ENCODE measurements at regions not wholly inside any gene's neighbourhood (a gene's known extent, or its start where the extent isn't known, plus 50 kb on each side); places are given as distances from the start of the nearest gene placed in this dataset.

DNA sequence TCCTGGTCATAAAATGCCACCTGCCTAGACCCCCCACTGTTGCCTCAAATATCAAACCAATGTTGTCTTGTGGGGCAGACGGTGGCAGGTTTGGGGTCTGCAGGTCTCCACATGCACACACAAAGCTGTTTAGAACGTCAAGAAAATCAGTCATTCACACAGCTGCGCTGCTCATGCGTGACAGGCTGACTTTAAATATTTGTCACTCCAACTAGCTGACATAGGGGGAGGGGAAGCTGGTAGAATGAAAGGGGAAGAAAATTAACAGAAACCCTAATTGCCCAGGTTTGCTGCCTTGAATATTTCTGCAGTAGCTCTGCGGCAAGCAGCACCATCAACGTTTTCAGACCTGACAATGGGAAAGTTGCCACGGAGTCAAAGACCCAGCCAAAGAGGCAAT, 201.8 kb downstream of the ABHD5 start:
- Histone ChIP-seq H3K4me3 (ENCODE audit: low read length) (peak overlapping the region; percentile 24), H3F3A (ENCODE audit: insufficient read depth, low read length, poor library complexity, severe bottlenecking) (no peaks in the 10 kb centered on the region), H4K20me1 (ENCODE audit: insufficient read depth) (no peaks in the 10 kb centered on the region), H3K36me3 (ENCODE audit: insufficient read depth, low read length) (no peaks in the 10 kb centered on the region), H3K9ac (ENCODE audit: low read length) (peak overlapping the region; percentile 10), H3K9me2 (ENCODE audit: insufficient read depth, low read length) (no peaks in the 10 kb centered on the region), H3K79me2 (replicated peaks; ENCODE audit: insufficient read depth, low read length) (no peaks in the 10 kb centered on the region), H3K27me3 (ENCODE audit: insufficient read depth, low read depth, low read length) (no peaks in the 10 kb centered on the region), H3K4me2 (ENCODE audit: low read length) (no peak overlapping the region), H3K27ac (ENCODE audit: low read length) (no peak overlapping the region), H3K9me3 (ENCODE audit: low read length) (no peaks in the 10 kb centered on the region), H2AFZ (ENCODE audit: low read depth, low read length) (no peak overlapping the region)
- TF ChIP-seq POLR2AphosphoS5 (IDR thresholded peaks at IDR 0.05) = peak; percentile 81
- TF ChIP-seq EZH2 (IDR thresholded peaks at IDR 0.05; ENCODE audit: borderline replicate concordance, insufficient read depth, low read length, poor library complexity, severe bottlenecking) = no peak
- TF ChIP-seq EP300 (conservative IDR thresholded peaks at IDR 0.05; ENCODE audit: poor library complexity, severe bottlenecking) = peak; percentile 96

DNA sequence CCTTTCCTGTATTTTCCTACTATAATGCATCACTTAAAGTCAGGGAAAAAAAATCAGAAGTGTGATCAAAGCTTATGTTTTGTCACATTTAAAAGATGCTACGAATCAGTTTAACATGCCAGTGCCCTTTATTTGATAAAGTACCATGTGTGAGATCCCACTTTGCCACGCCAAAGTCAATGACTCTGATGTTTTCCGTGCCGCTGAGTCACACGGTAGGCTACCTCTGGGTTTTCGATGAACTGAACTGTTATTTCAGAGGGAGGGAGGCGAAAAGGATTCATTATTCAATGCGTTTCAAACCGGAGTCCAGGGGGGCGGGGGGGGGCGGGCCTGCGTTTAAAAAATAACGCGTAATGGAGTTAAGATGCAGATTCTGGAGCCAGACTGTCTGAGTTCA, 203.0 kb downstream of the ABHD5 start:
- no peaks in the 10 kb centered on the region for H4K20me1 ChIP-seq (ENCODE audit: insufficient read depth)
- H3K4me2 ChIP-seq (ENCODE audit: low read length) = no peak overlapping the region
- H3K27ac ChIP-seq (ENCODE audit: low read length) = no peak overlapping the region

DNA sequence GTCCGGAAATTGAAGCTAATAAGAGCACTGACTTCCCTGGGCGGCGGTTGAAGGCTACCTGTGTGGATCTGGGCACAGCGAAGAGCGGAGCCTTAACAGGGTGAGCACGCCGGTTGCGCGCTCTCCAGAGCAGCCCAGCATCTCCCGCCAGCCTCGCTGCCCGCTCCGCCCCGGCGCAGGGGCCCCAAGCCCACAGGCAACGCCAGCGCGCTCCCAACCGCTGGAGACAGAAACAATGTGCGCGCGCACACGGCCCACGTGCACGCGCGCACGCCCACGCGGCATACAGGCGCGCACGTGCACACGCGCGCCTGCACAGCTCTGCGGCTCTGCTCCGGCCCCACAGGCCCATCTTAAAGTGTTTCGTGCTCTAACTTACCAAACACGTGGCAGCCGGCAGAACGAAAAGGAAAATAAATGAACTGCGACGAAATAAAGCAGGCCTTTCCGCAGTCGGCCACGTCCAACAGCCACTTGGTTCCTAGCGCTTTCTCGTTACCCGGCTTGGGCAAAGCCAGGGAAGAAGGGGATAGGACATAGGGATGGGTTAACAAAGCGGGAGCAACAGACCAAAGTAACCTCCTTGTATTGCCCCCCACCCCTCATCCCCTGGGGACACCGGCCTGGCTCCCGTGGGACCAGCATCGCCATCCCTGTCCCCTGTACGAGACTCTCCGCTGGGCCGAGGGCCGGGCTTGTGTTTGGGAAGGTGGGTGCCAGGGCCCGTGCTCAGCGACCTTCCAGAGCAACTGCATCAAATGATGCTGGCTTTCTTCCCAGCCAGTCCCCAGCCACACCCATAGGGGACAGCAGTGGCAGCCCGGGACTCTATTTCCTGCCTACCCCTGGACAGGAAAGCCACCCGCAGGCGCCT, 203.7 kb downstream of the ABHD5 start:
- no peaks in the 10 kb centered on the region for H3K79me2 ChIP-seq (replicated peaks; ENCODE audit: insufficient read depth, low read length)
- H3F3A ChIP-seq (ENCODE audit: insufficient read depth, low read length, poor library complexity, severe bottlenecking) = no peaks in the 10 kb centered on the region
- no peaks in the 10 kb centered on the region for H4K20me1 ChIP-seq (ENCODE audit: insufficient read depth)
- H3K4me2 ChIP-seq (ENCODE audit: low read length) = no peak overlapping the region
- no peak overlapping the region for H3K27ac ChIP-seq (ENCODE audit: low read length)
- peak overlapping the region; percentile 51 for H3K9ac ChIP-seq (ENCODE audit: low read length)
- H3K9me2 ChIP-seq (ENCODE audit: insufficient read depth, low read length) = no peaks in the 10 kb centered on the region
- H3K36me3 ChIP-seq (ENCODE audit: insufficient read depth, low read length) = no peaks in the 10 kb centered on the region
- no peaks in the 10 kb centered on the region for H3K9me3 ChIP-seq (ENCODE audit: low read length)
- TF ChIP-seq, protein P1, sequence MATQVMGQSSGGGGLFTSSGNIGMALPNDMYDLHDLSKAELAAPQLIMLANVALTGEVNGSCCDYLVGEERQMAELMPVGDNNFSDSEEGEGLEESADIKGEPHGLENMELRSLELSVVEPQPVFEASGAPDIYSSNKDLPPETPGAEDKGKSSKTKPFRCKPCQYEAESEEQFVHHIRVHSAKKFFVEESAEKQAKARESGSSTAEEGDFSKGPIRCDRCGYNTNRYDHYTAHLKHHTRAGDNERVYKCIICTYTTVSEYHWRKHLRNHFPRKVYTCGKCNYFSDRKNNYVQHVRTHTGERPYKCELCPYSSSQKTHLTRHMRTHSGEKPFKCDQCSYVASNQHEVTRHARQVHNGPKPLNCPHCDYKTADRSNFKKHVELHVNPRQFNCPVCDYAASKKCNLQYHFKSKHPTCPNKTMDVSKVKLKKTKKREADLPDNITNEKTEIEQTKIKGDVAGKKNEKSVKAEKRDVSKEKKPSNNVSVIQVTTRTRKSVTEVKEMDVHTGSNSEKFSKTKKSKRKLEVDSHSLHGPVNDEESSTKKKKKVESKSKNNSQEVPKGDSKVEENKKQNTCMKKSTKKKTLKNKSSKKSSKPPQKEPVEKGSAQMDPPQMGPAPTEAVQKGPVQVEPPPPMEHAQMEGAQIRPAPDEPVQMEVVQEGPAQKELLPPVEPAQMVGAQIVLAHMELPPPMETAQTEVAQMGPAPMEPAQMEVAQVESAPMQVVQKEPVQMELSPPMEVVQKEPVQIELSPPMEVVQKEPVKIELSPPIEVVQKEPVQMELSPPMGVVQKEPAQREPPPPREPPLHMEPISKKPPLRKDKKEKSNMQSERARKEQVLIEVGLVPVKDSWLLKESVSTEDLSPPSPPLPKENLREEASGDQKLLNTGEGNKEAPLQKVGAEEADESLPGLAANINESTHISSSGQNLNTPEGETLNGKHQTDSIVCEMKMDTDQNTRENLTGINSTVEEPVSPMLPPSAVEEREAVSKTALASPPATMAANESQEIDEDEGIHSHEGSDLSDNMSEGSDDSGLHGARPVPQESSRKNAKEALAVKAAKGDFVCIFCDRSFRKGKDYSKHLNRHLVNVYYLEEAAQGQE (IDR thresholded peaks at IDR 0.05; ENCODE audit: borderline replicate concordance) = peak; percentile 33
- TF ChIP-seq TAF1 (IDR thresholded peaks at IDR 0.05; ENCODE audit: low read depth) (no peak), MXI1 (conservative IDR thresholded peaks at IDR 0.05; ENCODE audit: poor library complexity, severe bottlenecking) (peak; percentile 29)
- H2AFZ ChIP-seq (ENCODE audit: low read depth, low read length) = no peak overlapping the region
- H3K27me3 ChIP-seq (ENCODE audit: insufficient read depth, low read depth, low read length) = no peaks in the 10 kb centered on the region
- peak overlapping the region; percentile 60 for H3K4me3 ChIP-seq (ENCODE audit: low read length)

More for the DNA sequence above, 203.0 kb downstream of the ABHD5 start:
- Histone ChIP-seq H3K9ac (ENCODE audit: low read length) (peak overlapping the region; percentile 51), H3K9me3 (ENCODE audit: low read length) (no peaks in the 10 kb centered on the region), H3K9me2 (ENCODE audit: insufficient read depth, low read length) (no peaks in the 10 kb centered on the region), H3F3A (ENCODE audit: insufficient read depth, low read length, poor library complexity, severe bottlenecking) (no peaks in the 10 kb centered on the region), H3K36me3 (ENCODE audit: insufficient read depth, low read length) (no peaks in the 10 kb centered on the region), H3K79me2 (replicated peaks; ENCODE audit: insufficient read depth, low read length) (no peaks in the 10 kb centered on the region), H3K27me3 (ENCODE audit: insufficient read depth, low read depth, low read length) (no peaks in the 10 kb centered on the region), H2AFZ (ENCODE audit: low read depth, low read length) (no peak overlapping the region), H3K4me3 (ENCODE audit: low read length) (peak overlapping the region; percentile 60)
- TF ChIP-seq TAF1 (IDR thresholded peaks at IDR 0.05; ENCODE audit: low read depth) (no peak), POLR2AphosphoS5 (IDR thresholded peaks at IDR 0.05) (no peak), EZH2 (IDR thresholded peaks at IDR 0.05; ENCODE audit: borderline replicate concordance, insufficient read depth, low read length, poor library complexity, severe bottlenecking) (no peak), MXI1 (conservative IDR thresholded peaks at IDR 0.05; ENCODE audit: poor library complexity, severe bottlenecking) (no peak)
- TF ChIP-seq, protein P1 (IDR thresholded peaks at IDR 0.05; ENCODE audit: borderline replicate concordance) = no peak

All from neural cell (in vitro differentiated cells).